NCI-H82 (cell line): ENCODE measurements at regions not wholly inside any gene's neighbourhood (a gene's known extent, or its start where the extent isn't known, plus 50 kb on each side); places are given as distances from the start of the nearest gene placed in this dataset.
"Not testable (repeated sequence)": the region's sequence is repeated elsewhere in the genome, so short reads cannot be mapped to it uniquely, and the experiment has no call there.

ENCODE experiments used
- DNase-seq: peaks from one replicate; lab custom pipeline; 2025; lab: John Stamatoyannopoulos, UW

DNA sequence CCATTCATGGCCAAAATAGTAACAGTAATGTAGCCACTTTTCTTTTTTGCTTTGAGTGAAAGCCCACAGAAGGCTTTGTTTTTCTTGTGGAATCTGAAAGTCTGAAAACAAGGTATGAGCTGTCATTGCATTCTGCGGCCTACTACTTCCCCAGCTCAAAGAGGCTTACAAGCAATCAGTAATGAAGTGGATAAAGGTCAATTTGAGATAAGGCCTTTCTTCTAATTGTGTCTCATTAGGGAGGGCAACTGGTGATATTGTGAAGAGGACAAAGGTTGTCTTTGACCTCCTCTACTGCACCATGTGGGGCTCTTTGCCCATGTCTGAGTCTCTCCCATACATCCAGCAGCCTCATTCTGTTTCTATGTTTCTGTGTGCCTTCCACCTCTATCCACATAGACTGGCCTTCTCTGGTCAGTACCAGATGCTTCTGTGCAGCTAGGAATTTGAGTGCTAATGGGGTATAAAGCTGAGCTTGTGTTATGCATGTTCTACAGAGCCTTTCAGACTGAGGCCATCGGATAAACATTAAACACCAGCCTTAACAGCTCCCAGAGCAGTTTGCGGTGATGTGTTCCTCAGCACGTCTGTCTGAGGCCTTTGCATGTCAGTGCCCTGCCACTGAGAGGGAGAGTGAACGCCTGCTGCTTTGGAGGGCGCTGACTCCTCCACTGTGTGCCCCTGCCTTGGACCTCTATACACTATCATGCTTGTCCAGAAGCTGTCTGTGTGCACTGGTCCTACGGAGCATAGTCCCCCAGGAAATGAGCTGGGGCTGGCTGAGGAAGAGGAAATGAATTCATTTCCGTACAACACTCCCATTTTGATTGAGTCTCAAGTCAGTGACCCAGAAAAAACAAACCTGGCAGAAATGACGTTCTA is 80.2 kb downstream of the SH2D1A start:
- no peak for DNase-seq

- no peak for DNase-seq
Measured at GRCh38 chrX:124433186-124433585, 86.8 kb downstream of the SH2D1A start.

DNA sequence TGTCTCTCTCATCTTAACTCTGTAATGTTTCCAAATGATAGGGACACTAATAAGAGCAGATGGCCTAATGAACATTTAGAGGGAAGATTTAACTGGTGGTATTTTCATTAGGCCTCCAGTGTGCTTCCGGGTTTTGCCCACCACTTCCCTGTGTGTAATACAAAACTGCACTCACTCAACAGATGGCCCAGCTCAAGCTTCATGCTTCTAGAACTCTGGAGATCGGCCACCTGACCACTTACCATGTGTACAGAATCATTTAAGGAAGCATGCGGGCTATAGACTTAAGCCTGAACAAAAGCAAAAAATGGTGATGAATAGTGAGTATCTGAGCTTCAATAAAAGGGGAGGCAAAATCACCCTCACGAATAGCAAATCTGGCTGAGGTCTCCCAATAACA is 89.3 kb downstream of the SH2D1A start:
- peak; percentile 39 for DNase-seq

GRCh38 chrX:124440695-124441094 is 94.3 kb downstream of the SH2D1A start:
- no peak for DNase-seq

GRCh38 chrX:124441971-124442590 is 95.7 kb downstream of the SH2D1A start:
- DNase-seq, result no peak

DNA sequence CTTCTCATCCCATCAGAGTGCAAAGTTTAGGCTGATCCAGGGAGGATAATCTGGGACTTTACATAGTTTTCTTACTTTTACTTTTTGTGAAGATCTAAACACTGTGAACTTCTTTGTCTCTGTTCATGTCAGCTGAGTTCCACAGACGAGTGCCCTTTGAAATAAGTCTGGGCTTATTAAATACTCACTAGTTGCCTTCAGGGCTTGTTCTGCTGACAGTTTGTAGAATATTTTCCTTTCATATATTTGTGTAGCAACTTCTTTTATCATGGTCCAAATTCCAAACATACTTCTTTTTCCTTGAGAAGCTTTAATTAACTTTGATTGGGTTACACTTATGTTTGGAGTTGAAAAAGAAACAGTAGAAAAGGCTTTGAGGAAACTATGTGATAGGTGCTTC is 109.6 kb downstream of the SH2D1A start:
- DNase-seq, result no peak

DNA sequence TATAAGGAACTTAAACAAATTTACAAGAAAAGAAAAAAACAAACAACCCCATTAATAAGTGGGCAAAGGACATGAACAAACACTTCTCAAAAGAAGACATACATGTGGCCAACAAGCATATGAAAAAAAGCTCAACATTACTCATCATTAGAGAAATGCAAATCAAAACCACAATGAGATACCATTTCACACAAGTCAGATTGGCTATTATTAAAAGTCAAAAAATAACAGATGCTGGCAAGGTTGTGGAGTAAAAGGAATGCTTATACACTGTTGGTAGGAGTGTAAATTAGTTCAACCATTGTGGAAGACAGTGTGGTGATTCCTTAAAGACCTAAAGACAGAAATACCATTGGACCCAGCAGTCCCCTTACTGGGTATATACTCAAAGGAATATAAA is 113.5 kb downstream of the SH2D1A start:
- DNase-seq, result not testable (repeated sequence)

DNA sequence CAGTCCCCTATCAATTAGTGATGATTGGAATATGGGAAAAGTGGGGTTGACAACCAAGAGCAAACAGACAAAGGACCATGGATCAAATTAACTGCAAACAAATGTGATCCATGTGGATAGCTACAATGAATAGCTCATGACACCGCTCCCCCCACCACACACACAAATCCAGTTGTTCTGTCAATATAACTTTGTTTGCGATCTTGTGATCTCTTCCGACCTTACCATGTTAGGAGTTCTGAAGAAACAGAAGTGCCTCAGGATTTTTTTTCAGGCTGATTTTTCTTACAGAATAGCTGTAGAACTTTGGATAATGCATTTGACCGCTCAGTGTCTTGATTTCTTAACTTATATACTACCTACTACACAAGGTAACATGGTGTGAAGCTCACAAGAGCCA is 116.6 kb downstream of the SH2D1A start:
- DNase-seq, result no peak

- DNase-seq, result no peak
Measured at GRCh38 chrX:124467202-124467601, 120.8 kb downstream of the SH2D1A start.

- DNase-seq, result no peak
Measured at GRCh38 chrX:124475358-124475757, 129.0 kb downstream of the SH2D1A start.

- DNase-seq, result no peak
Measured at GRCh38 chrX:124476562-124476961, 130.2 kb downstream of the SH2D1A start.

DNA sequence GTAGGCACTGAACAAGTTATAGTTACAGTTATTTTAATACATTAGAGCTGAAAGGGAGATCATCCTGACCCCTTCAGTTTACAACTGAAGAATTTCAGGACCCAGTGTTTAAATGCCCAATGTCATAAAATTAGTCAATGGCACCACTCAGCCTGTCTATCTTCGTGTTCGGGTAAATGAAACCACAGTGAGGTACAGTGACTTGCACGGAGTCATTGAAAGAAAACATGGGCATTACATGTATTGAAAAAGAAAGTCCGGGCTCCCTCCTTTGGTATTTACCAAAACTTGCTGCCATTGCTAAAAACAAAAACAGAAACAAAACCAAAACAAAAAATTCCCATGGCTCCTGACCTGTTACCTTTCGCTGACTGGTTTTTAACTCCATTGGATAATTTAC is 131.7 kb downstream of the SH2D1A start:
- DNase-seq, result no peak

DNA sequence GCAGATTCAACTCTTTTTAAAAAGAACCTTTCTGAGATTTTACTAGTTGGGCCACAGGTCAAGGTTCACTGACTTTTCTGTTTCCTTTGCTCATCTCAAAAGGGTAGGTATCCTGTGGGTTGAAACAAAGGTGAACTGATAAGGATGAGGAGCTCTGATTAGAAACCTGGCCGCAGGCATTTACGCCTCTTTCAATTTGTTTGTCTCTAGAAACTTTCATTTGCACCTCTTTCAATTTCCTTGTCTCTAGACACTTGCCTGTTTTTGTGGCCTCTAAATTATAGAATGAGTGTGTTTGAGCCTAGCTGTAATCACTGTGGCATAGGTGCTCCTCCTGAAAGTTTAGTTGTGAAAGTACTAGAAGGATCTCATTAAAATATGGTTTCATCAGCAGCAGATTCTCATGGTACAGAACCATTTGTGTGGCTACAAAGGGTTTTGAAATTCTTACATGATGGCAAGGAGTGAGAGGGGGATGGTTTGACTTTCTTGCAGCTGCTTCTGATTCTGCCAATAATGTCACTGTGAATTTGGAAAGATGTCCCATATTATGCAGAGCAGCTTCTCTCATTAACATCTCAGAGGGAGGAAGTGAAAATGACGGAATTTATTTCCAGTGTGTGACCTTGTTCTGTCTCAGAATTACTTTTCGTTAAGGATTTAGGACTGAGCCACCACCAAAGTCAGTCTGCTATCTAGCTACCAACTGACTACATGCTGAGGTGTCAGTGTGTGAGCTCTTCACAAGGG is 142.2 kb downstream of the SH2D1A start:
- no peak for DNase-seq

DNA sequence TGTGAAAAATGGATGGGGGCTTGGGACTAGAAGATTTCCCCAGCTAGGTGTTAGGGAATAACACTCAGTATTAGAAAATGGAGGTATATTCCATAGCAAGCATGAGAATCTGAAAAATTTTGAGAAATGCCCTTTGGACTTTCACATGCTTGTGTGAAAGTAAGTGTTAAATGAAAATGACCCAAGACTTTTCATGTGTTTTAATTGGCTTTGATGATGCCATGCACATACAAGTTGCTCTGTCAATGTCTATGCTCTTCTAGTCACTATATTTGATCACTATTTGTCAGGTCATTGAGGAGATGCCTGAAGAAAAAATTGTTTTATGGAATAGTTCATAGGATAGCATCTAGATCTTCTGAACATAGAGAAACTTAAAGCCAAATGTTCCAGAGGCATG is 147.6 kb downstream of the SH2D1A start:
- no peak for DNase-seq

- no peak for DNase-seq
Measured at GRCh38 chrX:124497386-124497785, 151.0 kb downstream of the SH2D1A start.

- no peak for DNase-seq
Measured at GRCh38 chrX:124501586-124501985, 155.2 kb downstream of the SH2D1A start.

GRCh38 chrX:124502166-124502565 is 155.8 kb downstream of the SH2D1A start:
- DNase-seq, result no peak

GRCh38 chrX:124502599-124502998 is 156.2 kb downstream of the SH2D1A start:
- DNase-seq, result no peak

- DNase-seq, result no peak
Measured at GRCh38 chrX:124504111-124504983, 158.0 kb downstream of the SH2D1A start.

- no peak for DNase-seq
Measured at GRCh38 chrX:124506066-124506465, 159.7 kb downstream of the SH2D1A start.

- DNase-seq, result no peak
Measured at GRCh38 chrX:124507246-124507645, 160.9 kb downstream of the SH2D1A start.

- DNase-seq, result no peak
Measured at GRCh38 chrX:124518885-124519284, 172.5 kb downstream of the SH2D1A start.
